Neural progenitor cell (in vitro differentiated cells): ENCODE measurements at regions not wholly inside any gene's neighbourhood (a gene's known extent, or its start where the extent isn't known, plus 50 kb on each side); places are given as distances from the start of the nearest gene placed in this dataset.

ENCODE experiments used
- DNase-seq: peaks from one replicate; pipeline ENCODE4 v3.0.0-alpha.2; 2016; ENCODE audit warnings: low spot score
- H2AFZ ChIP-seq: fragments of 200-600 bp; sonication (generic); replicated peaks from 2 replicates; pipeline ENCODE4 v1.6.1; 2016; ENCODE audit warnings: antibody characterized with exemption
- H3F3A ChIP-seq: fragments of 200-600 bp; sonication (generic); 2 replicates; pipeline ENCODE4 v1.6.1; 2016; ENCODE audit warnings: antibody characterized with exemption, low read depth
- H3K27ac ChIP-seq: fragments of 200-600 bp; sonication (generic); 2 replicates; pipeline ENCODE4 v1.5.1; 2016; ENCODE audit warnings: mild to moderate bottlenecking
- H3K27me3 ChIP-seq: fragments of 200-600 bp; sonication (generic); 2 replicates; pipeline ENCODE4 v1.6.1; 2016; ENCODE audit warnings: mild to moderate bottlenecking, moderate library complexity
- H3K36me3 ChIP-seq: fragments of 200-600 bp; sonication (generic); 2 replicates; pipeline ENCODE4 v1.5.1; 2016
- H3K4me1 ChIP-seq: fragments of 200-600 bp; sonication (generic); 2 replicates; pipeline ENCODE4 v1.6.1; 2016; ENCODE audit warnings: mixed run types
- H3K4me2 ChIP-seq: fragments of 200-600 bp; sonication (generic); 2 replicates; pipeline ENCODE4 v1.6.1; 2016
- H3K4me3 ChIP-seq: fragments of 200-600 bp; sonication (generic); 2 replicates; pipeline ENCODE4 v1.5.1; 2016
- H3K79me2 ChIP-seq: fragments of 200-600 bp; sonication (generic); 2 replicates; pipeline ENCODE4 v1.6.1; 2016; ENCODE audit warnings: low read depth
- H3K9ac ChIP-seq: fragments of 200-600 bp; sonication (generic); 2 replicates; pipeline ENCODE4 v1.6.1; 2016
- H3K9me3 ChIP-seq: fragments of 200-600 bp; sonication (generic); 2 replicates; pipeline ENCODE4 v1.5.1; 2016; ENCODE audit warnings: low read depth
- H4K20me1 ChIP-seq: fragments of 200-600 bp; sonication (generic); 2 replicates; pipeline ENCODE4 v1.6.1; 2016; ENCODE audit warnings: low read depth
- H3K27ac Mint-ChIP-seq: 3 replicates; pipeline ENCODE4 v1.8.0; 2021; ENCODE audit warnings: mixed read lengths
- H3K27me3 Mint-ChIP-seq: 2 replicates; pipeline ENCODE4 v1.8.0; 2022; ENCODE audit warnings: low read depth, mild to moderate bottlenecking, inconsistent platforms, moderate library complexity, mixed read lengths; ENCODE audit not compliant: insufficient read depth
- H3K36me3 Mint-ChIP-seq: 3 replicates; pipeline ENCODE4 v1.8.0; 2021; ENCODE audit warnings: mixed read lengths
- H3K4me1 Mint-ChIP-seq: 3 replicates; pipeline ENCODE4 v1.8.0; 2021; ENCODE audit warnings: mixed read lengths
- H3K4me3 Mint-ChIP-seq: 3 replicates; pipeline ENCODE4 v1.8.0; 2021; ENCODE audit warnings: mild to moderate bottlenecking, moderate library complexity, mixed read lengths
- H3K9me3 Mint-ChIP-seq: 3 replicates; pipeline ENCODE4 v1.8.0; 2020; ENCODE audit warnings: mixed read lengths
- EZH2 ChIP-seq: fragments of 200-600 bp; sonication (generic); IDR thresholded peaks from 2 replicates; pipeline ENCODE4 v1.6.1; 2017; ENCODE audit warnings: antibody characterized with exemption, mild to moderate bottlenecking, moderate library complexity
- EZH2phosphoT487 ChIP-seq: fragments of 200-600 bp; sonication (generic); IDR thresholded peaks from 2 replicates; pipeline ENCODE4 v1.6.1; 2017; ENCODE audit warnings: antibody characterized with exemption
- TF ChIP-seq, protein P1 (sequence below): fragments of 200-600 bp; sonication (generic); IDR thresholded peaks from 2 replicates; pipeline ENCODE4 v1.5.1; 2017; ENCODE audit warnings: antibody characterized with exemption, mild to moderate bottlenecking

DNA sequence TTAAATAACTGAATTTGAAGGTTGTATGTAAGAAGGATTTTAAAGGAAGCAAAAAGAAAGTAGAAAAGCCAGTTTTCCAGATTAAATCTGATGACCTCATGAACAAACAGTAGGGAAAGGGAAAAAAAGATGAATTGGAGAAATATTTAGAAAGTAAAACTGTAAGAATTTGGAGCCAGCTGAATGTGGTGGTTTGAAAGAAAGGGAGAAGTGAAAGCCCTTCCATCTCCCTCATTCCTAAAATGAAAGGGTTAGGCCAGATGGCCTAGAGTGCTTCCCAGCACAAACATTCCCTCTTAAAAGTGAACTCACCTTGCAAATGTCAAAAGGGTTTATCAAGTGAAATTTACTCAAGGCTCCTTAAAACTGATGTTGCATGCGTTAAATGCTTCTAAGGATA lies 139.3 kb upstream of the COL21A1 start:
- H3K4me2 ChIP-seq: no peak overlapping the region
- H3K4me3 ChIP-seq: no peak overlapping the region
- Mint-ChIP-seq H3K27ac (no peak overlapping the region), H3K4me1 (peaks cover 5% of the 10 kb centered on the region), H3K36me3 (no peaks in the 10 kb centered on the region), H3K27me3 (peaks cover 2% of the 10 kb centered on the region), H3K4me3 (no peak overlapping the region), H3K9me3 (peaks cover 2% of the 10 kb centered on the region)
- H3K36me3 ChIP-seq: no peaks in the 10 kb centered on the region
- H3K9ac ChIP-seq: no peak overlapping the region
- H3K9me3 ChIP-seq: no peaks in the 10 kb centered on the region
- no peak for DNase-seq
- H3F3A ChIP-seq: no peaks in the 10 kb centered on the region
- no peak overlapping the region for H2AFZ ChIP-seq
- H4K20me1 ChIP-seq: no peaks in the 10 kb centered on the region
- no peaks in the 10 kb centered on the region for H3K27me3 ChIP-seq
- no peak for TF ChIP-seq EZH2phosphoT487
- TF ChIP-seq EZH2: no peak
- TF ChIP-seq, protein P1, sequence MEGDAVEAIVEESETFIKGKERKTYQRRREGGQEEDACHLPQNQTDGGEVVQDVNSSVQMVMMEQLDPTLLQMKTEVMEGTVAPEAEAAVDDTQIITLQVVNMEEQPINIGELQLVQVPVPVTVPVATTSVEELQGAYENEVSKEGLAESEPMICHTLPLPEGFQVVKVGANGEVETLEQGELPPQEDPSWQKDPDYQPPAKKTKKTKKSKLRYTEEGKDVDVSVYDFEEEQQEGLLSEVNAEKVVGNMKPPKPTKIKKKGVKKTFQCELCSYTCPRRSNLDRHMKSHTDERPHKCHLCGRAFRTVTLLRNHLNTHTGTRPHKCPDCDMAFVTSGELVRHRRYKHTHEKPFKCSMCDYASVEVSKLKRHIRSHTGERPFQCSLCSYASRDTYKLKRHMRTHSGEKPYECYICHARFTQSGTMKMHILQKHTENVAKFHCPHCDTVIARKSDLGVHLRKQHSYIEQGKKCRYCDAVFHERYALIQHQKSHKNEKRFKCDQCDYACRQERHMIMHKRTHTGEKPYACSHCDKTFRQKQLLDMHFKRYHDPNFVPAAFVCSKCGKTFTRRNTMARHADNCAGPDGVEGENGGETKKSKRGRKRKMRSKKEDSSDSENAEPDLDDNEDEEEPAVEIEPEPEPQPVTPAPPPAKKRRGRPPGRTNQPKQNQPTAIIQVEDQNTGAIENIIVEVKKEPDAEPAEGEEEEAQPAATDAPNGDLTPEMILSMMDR: no peak
- H3K27ac ChIP-seq: no peak overlapping the region
- H3K79me2 ChIP-seq: no peaks in the 10 kb centered on the region
- no peaks in the 10 kb centered on the region for H3K4me1 ChIP-seq

DNA sequence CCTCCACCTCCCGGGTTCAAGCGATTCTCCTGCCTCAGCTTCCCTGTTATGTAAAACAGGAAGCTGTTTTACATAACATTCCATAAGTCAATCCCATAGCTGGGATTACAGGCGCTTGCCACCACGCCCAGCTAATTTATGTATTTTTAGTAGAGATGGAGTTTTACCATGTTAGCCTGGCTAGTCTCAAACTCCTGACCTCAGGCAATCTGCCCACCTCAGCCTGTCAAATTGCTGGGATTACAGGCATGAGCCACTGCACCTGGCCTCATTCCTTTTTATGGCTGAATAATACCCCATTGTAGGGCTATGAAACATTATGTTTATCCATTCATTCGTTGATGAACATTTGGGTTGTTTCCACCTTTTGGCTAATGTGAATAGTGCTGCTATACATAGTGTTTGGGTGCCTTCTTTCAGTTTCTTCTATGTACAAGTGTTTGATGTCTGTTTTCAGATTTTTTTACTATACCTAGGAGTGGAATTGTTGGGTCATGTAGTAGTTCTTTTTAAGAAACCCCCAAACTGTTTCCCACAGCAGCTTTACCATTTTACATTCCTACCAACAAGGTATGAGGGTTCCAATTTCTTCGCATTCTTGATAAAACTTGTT lies 138.7 kb upstream of the COL21A1 start:
- Mint-ChIP-seq H3K9me3 (peaks cover 2% of the 10 kb centered on the region), H3K4me3 (no peak overlapping the region)
- no peaks in the 10 kb centered on the region for H3K4me1 ChIP-seq

DNA sequence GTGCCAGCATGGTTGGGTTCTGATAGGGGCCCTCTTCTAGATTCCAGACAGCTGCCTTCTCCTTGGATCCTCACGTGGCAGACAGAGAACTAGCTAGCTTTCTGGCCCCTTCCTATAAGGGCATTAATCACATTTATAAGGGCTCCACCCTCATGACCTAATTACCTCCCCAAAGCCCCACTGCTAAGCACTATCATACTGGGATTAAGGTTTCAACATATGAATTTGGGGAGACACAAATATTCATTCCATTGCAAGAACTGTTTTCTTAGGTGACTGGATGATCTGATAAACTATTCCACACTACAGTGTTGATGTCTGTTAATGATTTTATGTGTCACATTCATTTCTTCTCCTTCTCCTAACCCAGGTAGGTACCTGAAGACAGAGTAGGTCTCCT lies 135.8 kb upstream of the COL21A1 start:
- Mint-ChIP-seq H3K27me3 (peaks cover 2% of the 10 kb centered on the region), H3K4me3 (no peak overlapping the region), H3K36me3 (no peaks in the 10 kb centered on the region), H3K27ac (no peak overlapping the region), H3K4me1 (peaks cover 6% of the 10 kb centered on the region), H3K9me3 (no peaks in the 10 kb centered on the region)
- Histone ChIP-seq H3K36me3 (no peaks in the 10 kb centered on the region), H3K79me2 (no peaks in the 10 kb centered on the region), H3K4me1 (no peaks in the 10 kb centered on the region), H3K9me3 (no peaks in the 10 kb centered on the region), H3K27ac (no peak overlapping the region), H3K9ac (no peak overlapping the region), H4K20me1 (no peaks in the 10 kb centered on the region), H3K4me3 (no peak overlapping the region), H2AFZ (no peak overlapping the region), H3K4me2 (no peak overlapping the region), H3K27me3 (no peaks in the 10 kb centered on the region), H3F3A (no peaks in the 10 kb centered on the region)
- no peak for TF ChIP-seq EZH2
- TF ChIP-seq EZH2phosphoT487: no peak
- TF ChIP-seq, protein P1: no peak
- no peak for DNase-seq

More for the DNA sequence above, 138.7 kb upstream of the COL21A1 start:
- H3F3A ChIP-seq: no peaks in the 10 kb centered on the region
- H3K9me3 ChIP-seq: no peaks in the 10 kb centered on the region
- no peak overlapping the region for H3K4me2 ChIP-seq
- Mint-ChIP-seq H3K4me1 (peaks cover 6% of the 10 kb centered on the region), H3K27ac (no peak overlapping the region), H3K27me3 (peaks cover 2% of the 10 kb centered on the region), H3K36me3 (no peaks in the 10 kb centered on the region)
- H3K79me2 ChIP-seq: no peaks in the 10 kb centered on the region
- no peaks in the 10 kb centered on the region for H3K27me3 ChIP-seq
- H3K27ac ChIP-seq: no peak overlapping the region
- H3K4me3 ChIP-seq: no peak overlapping the region
- no peak for DNase-seq
- H3K36me3 ChIP-seq: no peaks in the 10 kb centered on the region
- no peaks in the 10 kb centered on the region for H4K20me1 ChIP-seq
- H3K9ac ChIP-seq: no peak overlapping the region
- no peak overlapping the region for H2AFZ ChIP-seq
- no peak for TF ChIP-seq EZH2
- TF ChIP-seq EZH2phosphoT487: no peak
- TF ChIP-seq, protein P1: no peak
